ENCODE measurements at regions not wholly inside any gene's neighbourhood (a gene's known extent, or its start where the extent isn't known, plus 50 kb on each side); places are given as distances from the start of the nearest gene placed in this dataset.
A peak's percentile ranks its signal among the peaks of the same experiment; 100 is the strongest.
"Not testable (repeated sequence)": the region's sequence is repeated elsewhere in the genome, so short reads cannot be mapped to it uniquely, and the experiment has no call there.

DNA sequence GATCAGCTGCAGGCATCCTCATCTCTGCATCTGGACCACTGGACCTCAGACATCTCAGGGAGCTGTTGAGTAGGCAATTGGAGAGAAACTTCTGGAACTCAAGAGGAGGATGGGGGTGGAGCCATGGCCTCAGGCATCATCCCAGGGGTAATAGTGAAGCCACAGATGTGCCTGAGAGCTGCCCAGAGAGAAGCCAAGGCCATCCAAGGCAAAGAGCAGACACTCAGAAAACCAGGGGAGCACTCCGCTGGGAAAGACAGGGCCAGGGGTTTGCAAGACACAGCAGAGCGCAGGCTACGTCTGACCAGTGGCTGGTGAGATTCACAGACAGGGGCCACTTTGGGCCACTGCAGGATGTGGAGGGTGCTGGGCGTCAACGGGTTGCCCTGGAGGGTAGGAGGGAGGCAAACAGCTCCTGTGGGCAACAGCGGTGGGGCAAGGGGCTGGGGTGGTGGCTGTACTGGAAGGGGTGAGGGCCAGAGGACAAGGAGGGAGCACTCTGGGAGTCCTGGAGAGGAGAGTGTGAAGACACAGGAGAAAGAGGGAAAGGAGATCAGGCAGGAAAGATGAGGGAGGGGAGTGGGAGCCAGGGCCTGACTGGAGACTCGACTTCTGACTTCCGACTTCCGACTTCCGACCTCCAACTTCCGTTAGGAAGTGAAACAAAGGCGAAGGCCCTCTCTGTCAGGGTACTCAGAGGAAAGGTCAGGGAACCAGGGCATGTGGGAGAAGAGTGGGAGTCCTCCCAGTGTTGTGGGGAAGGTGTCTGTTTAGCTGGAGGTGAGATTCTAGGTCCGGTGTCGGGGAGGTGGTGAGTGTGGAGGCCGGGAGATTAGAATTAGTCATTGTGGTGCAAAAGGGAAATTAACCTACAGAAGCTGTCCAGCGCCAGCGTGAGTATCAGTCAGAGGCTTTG is 69.7 kb upstream of the ANTXRL start:
- Histone ChIP-seq H3K27ac (no peak overlapping the region), H3K4me3 (no peak overlapping the region)
- TF ChIP-seq, protein P1, sequence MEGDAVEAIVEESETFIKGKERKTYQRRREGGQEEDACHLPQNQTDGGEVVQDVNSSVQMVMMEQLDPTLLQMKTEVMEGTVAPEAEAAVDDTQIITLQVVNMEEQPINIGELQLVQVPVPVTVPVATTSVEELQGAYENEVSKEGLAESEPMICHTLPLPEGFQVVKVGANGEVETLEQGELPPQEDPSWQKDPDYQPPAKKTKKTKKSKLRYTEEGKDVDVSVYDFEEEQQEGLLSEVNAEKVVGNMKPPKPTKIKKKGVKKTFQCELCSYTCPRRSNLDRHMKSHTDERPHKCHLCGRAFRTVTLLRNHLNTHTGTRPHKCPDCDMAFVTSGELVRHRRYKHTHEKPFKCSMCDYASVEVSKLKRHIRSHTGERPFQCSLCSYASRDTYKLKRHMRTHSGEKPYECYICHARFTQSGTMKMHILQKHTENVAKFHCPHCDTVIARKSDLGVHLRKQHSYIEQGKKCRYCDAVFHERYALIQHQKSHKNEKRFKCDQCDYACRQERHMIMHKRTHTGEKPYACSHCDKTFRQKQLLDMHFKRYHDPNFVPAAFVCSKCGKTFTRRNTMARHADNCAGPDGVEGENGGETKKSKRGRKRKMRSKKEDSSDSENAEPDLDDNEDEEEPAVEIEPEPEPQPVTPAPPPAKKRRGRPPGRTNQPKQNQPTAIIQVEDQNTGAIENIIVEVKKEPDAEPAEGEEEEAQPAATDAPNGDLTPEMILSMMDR (IDR thresholded peaks at IDR 0.05): no peak
- DNase-seq (ENCODE audit: low spot score): peak; percentile 58

DNA sequence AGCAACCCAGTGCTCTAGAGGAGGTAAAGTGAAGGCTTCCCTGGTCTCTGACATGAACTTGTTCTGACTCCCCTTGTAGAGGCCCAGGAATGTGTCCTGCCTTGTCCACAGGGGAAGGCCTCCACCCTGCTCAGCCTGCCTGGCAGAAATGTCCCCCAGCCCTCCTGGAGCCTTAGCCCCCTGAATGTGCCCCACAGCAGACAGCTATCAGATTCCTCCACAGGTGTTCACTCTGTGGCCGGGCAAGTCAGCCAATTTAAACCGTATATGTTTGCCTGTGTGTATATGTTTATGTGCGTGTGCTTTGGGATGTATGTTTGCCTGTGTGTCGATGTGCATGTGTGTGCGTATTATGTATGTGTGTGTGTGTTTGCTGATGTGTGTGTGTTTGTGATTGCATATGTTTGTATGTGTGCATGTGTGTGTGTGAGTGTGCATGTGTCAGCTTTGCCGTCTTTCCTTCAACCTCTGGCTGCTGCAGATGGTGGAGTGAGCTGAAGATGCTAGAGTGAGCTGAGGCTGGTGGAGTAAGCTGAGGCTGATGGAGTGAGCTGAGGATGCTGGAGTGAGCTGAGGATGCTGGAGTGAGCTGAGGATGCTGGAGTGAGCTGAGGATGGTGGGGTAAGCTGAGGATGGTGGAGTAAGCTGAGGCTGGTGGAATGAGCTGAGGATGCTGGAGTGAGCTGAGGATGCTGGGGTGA is 68.9 kb upstream of the ANTXRL start:
- DNase-seq (ENCODE audit: low spot score): no peak
- TF ChIP-seq, protein P1 (IDR thresholded peaks at IDR 0.05): no peak
- Histone ChIP-seq H3K4me3 (no peak overlapping the region), H3K27ac (no peak overlapping the region)

DNA sequence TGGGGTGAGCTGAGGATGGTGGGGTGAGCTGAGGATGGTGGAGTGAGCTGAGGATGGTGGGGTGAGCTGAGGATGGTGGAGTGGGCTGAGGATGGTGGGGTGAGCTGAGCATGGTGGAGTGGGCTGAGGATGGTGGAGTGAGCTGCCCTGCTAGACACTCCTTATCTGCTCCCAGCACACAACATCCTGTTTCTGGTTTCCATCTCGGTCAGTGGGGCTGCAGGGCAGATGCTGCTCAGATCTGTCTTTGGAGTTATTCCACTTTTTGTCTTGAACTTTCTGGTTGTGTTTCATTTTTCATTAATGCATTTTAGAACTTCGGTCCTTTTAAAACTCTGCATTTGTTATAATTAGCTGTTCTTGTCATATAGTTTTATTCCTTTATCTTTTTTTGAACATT is 67.9 kb upstream of the ANTXRL start:
- no peak overlapping the region for H3K4me3 ChIP-seq
- DNase-seq (ENCODE audit: low spot score): no peak
- TF ChIP-seq, protein P1 (IDR thresholded peaks at IDR 0.05): no peak
- H3K27ac ChIP-seq: no peak overlapping the region

DNA sequence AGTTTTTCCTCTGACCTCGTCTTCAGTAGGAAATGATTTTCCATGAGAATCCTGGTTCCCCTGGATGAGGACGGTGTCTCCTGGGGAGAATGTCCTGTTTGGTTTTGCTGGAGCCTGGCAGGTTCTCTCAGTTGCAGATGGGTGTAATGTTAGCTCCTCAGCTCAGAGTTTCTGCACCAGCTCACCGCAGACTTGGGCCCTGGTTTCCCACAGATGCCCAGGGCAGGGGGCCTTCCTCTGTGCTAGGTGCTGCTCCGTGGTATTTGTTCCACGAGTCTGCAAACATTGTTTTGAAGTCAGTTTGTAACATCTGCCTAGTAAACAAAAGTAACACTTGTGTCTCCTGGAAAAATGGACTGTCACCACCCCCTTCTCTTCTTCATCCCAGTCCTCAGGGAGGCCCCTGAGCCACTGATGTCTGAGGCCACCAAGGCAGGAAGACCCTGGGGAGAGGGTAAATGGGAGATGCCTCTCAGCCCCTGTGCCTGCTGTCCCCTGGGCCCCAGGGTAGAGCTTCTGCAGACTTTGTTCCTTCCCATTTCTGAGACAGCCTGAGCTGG is 67.3 kb upstream of the ANTXRL start:
- H3K4me3 ChIP-seq; DNase-seq (ENCODE audit: low spot score); H3K27ac ChIP-seq: not testable (repeated sequence)

DNA sequence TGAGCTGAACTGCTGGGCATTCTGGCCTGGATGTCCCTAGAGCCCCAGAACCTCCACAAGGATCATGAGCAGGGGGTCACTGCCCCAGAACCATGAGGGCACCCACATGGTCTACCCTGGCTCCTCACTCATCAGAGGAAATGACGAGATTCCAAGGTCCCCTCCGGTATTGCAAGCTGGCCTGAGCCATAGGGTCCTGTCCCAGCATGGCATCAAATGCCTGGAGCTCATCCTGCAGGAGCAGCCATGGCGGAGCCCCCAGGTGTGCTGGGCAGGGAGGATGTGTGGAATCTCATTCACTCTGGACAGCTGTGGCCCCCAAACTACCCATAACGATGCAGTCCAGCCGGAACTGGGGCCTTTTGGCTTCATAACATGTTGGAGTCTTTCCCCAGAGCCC is 66.6 kb upstream of the ANTXRL start:
- DNase-seq (ENCODE audit: low spot score): no peak
- TF ChIP-seq, protein P1 (IDR thresholded peaks at IDR 0.05): no peak
- H3K4me3 ChIP-seq: no peak overlapping the region

DNA sequence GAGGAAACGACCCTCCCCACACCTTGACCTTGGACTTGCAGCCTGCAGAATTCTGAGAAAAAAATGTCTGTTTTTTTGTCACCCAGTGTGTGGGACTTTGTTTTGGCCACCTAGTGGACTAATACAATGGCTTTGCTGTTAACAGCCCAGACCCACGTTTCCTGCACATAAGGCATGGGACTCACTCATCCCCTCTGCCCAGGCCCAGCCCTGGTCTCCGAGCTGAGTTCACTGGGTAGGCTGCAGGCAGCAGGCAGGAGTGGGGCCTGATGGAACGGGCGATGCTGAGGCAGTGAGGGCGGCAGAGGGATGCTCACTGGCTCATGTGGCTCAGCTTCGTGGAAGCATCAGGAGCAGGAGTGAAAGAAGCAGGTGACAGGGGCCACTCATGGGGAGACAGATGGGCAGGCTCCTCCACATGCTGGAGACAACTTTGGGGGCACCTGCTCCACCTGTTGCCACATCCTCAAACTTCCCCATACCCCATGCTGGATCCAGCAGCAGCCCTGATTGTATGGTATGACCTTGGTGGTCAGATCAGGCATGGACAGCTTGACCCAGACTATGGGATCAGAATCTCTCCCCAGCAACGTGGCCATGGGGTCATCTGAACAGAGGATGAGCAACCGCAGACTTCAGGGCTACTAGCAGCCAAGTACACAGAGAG is 65.8 kb upstream of the ANTXRL start:
- no peak overlapping the region for H3K4me3 ChIP-seq
- TF ChIP-seq, protein P1 (IDR thresholded peaks at IDR 0.05): no peak
- peak; percentile 69 for DNase-seq (ENCODE audit: low spot score)
- H3K27ac ChIP-seq: no peak overlapping the region

More for the DNA sequence above, 66.6 kb upstream of the ANTXRL start:
- H3K27ac ChIP-seq: no peak overlapping the region

DNA sequence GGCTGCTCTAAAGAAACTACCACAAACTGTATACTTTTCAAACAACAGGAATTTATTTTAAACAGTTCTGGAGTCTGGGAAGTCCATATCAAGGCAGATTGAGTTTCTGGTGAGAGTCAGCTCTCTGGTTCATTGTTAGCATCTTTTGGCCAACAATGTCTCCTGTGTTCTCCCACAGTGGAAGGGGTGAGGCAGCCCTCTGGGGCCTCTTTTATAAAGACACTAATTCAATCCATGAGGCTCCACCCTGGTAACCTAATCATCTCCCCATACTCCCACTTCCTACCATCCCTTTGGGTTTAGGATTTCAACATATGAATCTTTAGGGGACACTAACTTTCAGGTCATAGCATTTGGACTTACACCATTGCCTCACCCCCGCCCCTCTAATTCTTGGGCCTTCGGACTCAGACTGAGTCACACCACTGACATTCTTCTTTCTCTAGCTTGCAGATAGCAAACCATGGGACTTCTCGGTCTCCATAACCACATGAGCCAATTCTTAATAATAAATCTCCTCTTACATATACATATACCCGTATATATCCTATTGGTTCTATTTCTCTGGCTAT is 64.3 kb upstream of the ANTXRL start:
- H3K27ac ChIP-seq: no peak overlapping the region
- TF ChIP-seq, protein P1 (IDR thresholded peaks at IDR 0.05): no peak

More for the DNA sequence above, 64.3 kb upstream of the ANTXRL start:
- H3K4me3 ChIP-seq: no peak overlapping the region
- DNase-seq (ENCODE audit: low spot score): peak; percentile 35
